ENCODE measurements at regions not wholly inside any gene's neighbourhood (a gene's known extent, or its start where the extent isn't known, plus 50 kb on each side); places are given as distances from the start of the nearest gene placed in this dataset.
"Not testable (repeated sequence)": the region's sequence is repeated elsewhere in the genome, so short reads cannot be mapped to it uniquely, and the experiment has no call there.

DNA sequence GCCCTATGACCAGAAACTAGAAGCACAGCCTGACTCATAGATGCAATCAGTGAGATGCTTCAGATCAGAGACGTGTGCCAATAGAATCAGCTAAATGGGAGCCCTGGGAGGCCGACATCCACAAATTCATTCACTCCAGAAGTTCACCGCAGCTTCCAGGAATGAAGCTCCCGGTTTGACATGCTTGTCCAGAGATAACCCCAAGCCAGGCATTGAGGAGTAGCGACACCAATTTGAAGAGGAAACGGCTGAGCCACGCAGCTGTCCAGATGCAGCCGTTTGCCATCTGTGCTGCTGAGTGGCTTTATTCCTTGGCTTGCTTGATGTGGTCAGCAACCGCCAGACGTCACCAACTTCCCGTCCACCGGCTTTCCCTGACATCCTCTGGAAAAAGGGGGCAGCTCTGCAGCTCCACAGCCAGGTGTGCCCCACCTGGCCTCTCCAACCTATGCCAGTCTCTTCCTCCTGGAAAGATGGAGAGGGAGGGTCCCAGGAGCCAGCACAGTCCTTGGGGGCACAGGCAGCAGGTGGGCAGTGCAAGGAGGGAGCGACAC is 123.9 kb upstream of the OPCML start:
- no peak for DNase-seq
- no peaks in the 10 kb centered on the region for H3K36me3 Mint-ChIP-seq
- H3K27ac Mint-ChIP-seq: no peak overlapping the region
- H3K9me3 Mint-ChIP-seq: no peaks in the 10 kb centered on the region
- H3K4me3 Mint-ChIP-seq: no peak overlapping the region
- no peaks in the 10 kb centered on the region for H3K27me3 Mint-ChIP-seq
- H3K4me1 Mint-ChIP-seq: no peaks in the 10 kb centered on the region

- Mint-ChIP-seq H3K4me3 (no peak overlapping the region), H3K4me1 (no peaks in the 10 kb centered on the region), H3K9me3 (no peaks in the 10 kb centered on the region), H3K27me3 (no peaks in the 10 kb centered on the region), H3K27ac (no peak overlapping the region), H3K36me3 (no peaks in the 10 kb centered on the region)
- no peak for DNase-seq
Measured at GRCh38 chr11:133654630-133655212, 122.4 kb upstream of the OPCML start.

- Mint-ChIP-seq H3K4me1 (no peaks in the 10 kb centered on the region), H3K4me3 (no peak overlapping the region), H3K36me3 (no peaks in the 10 kb centered on the region), H3K9me3 (no peaks in the 10 kb centered on the region), H3K27ac (no peak overlapping the region), H3K27me3 (no peaks in the 10 kb centered on the region)
- no peak for DNase-seq
Measured at GRCh38 chr11:133653336-133653735, 121.0 kb upstream of the OPCML start.

- Mint-ChIP-seq H3K36me3 (no peaks in the 10 kb centered on the region), H3K4me3 (no peak overlapping the region), H3K27ac (no peak overlapping the region), H3K9me3 (no peaks in the 10 kb centered on the region), H3K4me1 (no peaks in the 10 kb centered on the region), H3K27me3 (no peaks in the 10 kb centered on the region)
- DNase-seq: no peak
Measured at GRCh38 chr11:133650082-133650481, 117.8 kb upstream of the OPCML start.

DNA sequence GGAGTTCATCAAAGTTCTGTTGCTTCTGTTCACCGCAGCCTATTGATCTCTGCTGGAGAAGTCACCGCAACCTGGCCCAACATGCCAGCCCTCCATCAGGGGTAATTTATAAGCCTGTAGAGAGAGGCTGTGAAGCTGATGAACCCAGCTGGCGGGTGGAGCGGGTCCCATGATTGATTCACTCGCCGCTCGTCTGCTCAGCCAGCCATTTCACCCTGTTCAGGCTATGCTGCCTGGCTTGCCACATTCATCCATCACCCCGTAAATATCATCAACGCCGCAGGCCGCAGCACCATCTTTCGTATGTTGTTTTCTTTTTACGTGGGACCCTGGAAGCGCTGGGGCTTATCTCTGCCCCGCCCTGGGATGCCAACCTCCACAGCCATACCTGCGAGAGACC is 116.7 kb upstream of the OPCML start:
- Mint-ChIP-seq H3K27ac (no peak overlapping the region), H3K4me3 (no peak overlapping the region), H3K4me1 (no peaks in the 10 kb centered on the region), H3K27me3 (no peaks in the 10 kb centered on the region), H3K36me3 (no peaks in the 10 kb centered on the region), H3K9me3 (no peaks in the 10 kb centered on the region)
- no peak for DNase-seq

DNA sequence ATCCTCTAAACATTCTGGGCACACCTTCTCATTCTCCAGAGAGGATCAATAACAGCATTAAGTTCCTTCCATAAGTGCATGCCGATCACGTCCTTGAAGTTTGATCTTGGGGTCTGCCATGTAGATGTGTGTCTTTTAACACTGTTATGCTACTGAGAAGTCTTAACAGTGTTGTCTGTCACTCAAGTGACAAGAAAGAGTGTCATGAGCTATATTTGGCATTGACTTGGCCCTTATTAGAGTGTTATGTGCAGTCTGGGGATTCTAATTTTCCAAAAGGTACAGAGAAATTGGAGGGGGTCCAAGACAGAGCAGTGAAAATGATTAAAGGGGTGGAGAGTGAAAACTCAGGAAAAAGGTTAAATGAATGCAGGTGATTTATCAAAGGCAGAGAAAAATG is 107.1 kb upstream of the OPCML start:
- Mint-ChIP-seq H3K4me1 (no peaks in the 10 kb centered on the region), H3K4me3 (no peak overlapping the region)

DNA sequence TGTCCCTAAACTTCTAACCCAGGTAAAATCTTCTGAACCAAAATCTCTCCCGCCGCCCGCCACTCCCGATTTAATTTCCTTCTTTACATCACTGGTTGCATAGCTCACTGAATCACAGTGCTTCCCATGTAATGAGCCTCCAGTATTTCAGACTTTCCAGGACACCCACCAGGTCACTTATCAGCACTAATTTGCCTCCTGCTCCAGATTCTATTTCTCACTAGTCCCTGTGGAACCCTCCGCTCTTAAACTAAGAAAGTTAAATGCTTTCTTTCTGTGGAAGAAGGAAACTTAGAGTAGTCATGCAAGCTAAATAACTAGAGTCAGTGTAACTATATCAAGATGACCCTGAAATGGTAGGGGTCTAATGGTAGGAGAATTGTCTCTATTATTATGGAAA is 106.6 kb upstream of the OPCML start:
- no peaks in the 10 kb centered on the region for H3K36me3 Mint-ChIP-seq
- no peak overlapping the region for H3K27ac Mint-ChIP-seq
- DNase-seq: no peak
- peaks cover 1% of the 10 kb centered on the region for H3K9me3 Mint-ChIP-seq
- H3K4me1 Mint-ChIP-seq: no peaks in the 10 kb centered on the region
- H3K4me3 Mint-ChIP-seq: no peak overlapping the region
- H3K27me3 Mint-ChIP-seq: peaks cover 26% of the 10 kb centered on the region

More for the DNA sequence above, 107.1 kb upstream of the OPCML start:
- Mint-ChIP-seq H3K9me3 (peaks cover 1% of the 10 kb centered on the region), H3K27me3 (peaks cover 26% of the 10 kb centered on the region), H3K36me3 (no peaks in the 10 kb centered on the region), H3K27ac (no peak overlapping the region)
- DNase-seq: no peak

DNA sequence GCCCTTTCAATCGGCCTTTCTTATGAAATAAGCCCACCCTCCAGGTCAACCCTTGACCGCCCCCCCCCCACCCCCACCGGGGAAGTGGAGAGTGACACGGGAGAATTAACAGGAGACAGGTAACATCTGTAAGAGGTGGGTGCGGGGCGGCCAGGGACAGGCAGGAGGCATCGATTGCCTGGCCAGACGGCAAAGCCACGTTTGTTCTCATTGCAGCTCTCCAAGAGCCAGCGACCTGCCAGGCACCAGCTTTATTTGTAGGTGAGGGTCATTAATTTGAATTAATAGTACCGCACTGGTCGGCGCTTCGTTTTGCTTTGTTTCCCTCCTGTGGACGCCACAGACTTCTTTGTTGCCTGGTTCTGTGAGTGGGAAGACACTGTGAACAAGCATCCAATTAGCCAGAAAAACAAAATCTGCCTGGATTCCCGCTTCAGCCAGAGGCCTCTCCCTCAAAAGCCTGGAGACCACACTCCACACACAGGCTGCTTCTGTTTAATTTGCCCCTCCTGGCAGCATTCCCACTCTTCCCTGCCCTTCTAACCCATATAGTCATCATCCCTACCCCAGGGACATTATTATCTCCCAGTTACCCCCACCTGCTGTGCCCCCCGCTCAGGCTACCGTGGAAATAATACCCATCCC is 104.5 kb upstream of the OPCML start:
- Mint-ChIP-seq H3K27ac (no peak overlapping the region), H3K36me3 (no peaks in the 10 kb centered on the region), H3K4me3 (no peak overlapping the region), H3K27me3 (peaks cover 21% of the 10 kb centered on the region), H3K4me1 (no peaks in the 10 kb centered on the region), H3K9me3 (peaks cover 1% of the 10 kb centered on the region)
- no peak for DNase-seq

- Mint-ChIP-seq H3K27me3 (peaks cover 18% of the 10 kb centered on the region), H3K27ac (no peak overlapping the region), H3K9me3 (no peaks in the 10 kb centered on the region), H3K4me1 (no peaks in the 10 kb centered on the region), H3K36me3 (no peaks in the 10 kb centered on the region), H3K4me3 (no peak overlapping the region)
- no peak for DNase-seq
Measured at GRCh38 chr11:133635244-133635739, 103.0 kb upstream of the OPCML start.

DNA sequence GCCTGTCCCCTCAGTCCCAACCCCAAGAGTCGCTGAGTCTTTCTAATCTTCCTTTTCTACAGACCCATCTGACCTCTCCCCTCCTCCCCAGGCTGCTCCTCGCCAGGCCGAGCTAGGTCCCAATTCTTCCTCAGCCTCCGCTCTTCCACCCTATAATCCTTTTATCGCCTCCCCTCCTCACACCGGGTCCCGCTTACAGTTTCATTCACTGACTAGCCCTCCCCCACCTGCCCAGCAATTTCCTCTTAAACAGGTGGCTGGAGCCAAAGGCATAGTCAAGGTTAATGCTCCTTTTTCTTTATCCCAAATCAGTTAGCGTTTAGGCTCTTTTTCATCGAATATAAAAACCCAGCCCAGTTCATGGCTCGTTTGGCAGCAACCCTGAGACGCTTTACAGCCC is 96.1 kb upstream of the OPCML start:
- H3K4me1 Mint-ChIP-seq, DNase-seq, H3K27ac Mint-ChIP-seq, H3K27me3 Mint-ChIP-seq, H3K9me3 Mint-ChIP-seq, H3K4me3 Mint-ChIP-seq, H3K36me3 Mint-ChIP-seq: not testable (repeated sequence)

GRCh38 chr11:133621611-133622010 is 89.3 kb upstream of the OPCML start:
- no peaks in the 10 kb centered on the region for H3K4me1 Mint-ChIP-seq
- no peaks in the 10 kb centered on the region for H3K36me3 Mint-ChIP-seq
- peaks cover 8% of the 10 kb centered on the region for H3K9me3 Mint-ChIP-seq
- no peak for DNase-seq
- H3K27ac Mint-ChIP-seq: no peak overlapping the region
- no peaks in the 10 kb centered on the region for H3K27me3 Mint-ChIP-seq
- H3K4me3 Mint-ChIP-seq: no peak overlapping the region

- no peak for DNase-seq
- Mint-ChIP-seq H3K4me1 (no peaks in the 10 kb centered on the region), H3K27me3 (no peaks in the 10 kb centered on the region), H3K4me3 (no peak overlapping the region), H3K9me3 (peaks cover 10% of the 10 kb centered on the region), H3K36me3 (no peaks in the 10 kb centered on the region), H3K27ac (no peak overlapping the region)
Measured at GRCh38 chr11:133619973-133620372, 87.7 kb upstream of the OPCML start.

- no peaks in the 10 kb centered on the region for H3K36me3 Mint-ChIP-seq
- H3K4me3 Mint-ChIP-seq: no peak overlapping the region
- H3K9me3 Mint-ChIP-seq: peaks cover 10% of the 10 kb centered on the region
- no peak for DNase-seq
- no peaks in the 10 kb centered on the region for H3K27me3 Mint-ChIP-seq
- H3K4me1 Mint-ChIP-seq: no peaks in the 10 kb centered on the region
- no peak overlapping the region for H3K27ac Mint-ChIP-seq
Measured at GRCh38 chr11:133619397-133619796, 87.1 kb upstream of the OPCML start.

- Mint-ChIP-seq H3K9me3 (peaks cover 13% of the 10 kb centered on the region), H3K4me1 (no peaks in the 10 kb centered on the region), H3K27me3 (no peaks in the 10 kb centered on the region), H3K36me3 (no peaks in the 10 kb centered on the region), H3K27ac (no peak overlapping the region), H3K4me3 (no peak overlapping the region)
- no peak for DNase-seq
Measured at GRCh38 chr11:133618544-133618943, 86.2 kb upstream of the OPCML start.

GRCh38 chr11:133608496-133608895 is 76.2 kb upstream of the OPCML start:
- Mint-ChIP-seq H3K9me3 (peaks cover 8% of the 10 kb centered on the region), H3K4me1 (no peaks in the 10 kb centered on the region), H3K27me3 (no peaks in the 10 kb centered on the region), H3K36me3 (no peaks in the 10 kb centered on the region), H3K27ac (no peak overlapping the region), H3K4me3 (no peak overlapping the region)
- DNase-seq: no peak

GRCh38 chr11:133606124-133606523 is 73.8 kb upstream of the OPCML start:
- DNase-seq: no peak
- no peak overlapping the region for H3K4me3 Mint-ChIP-seq

More at GRCh38 chr11:133606124-133606523, 73.8 kb upstream of the OPCML start:
- H3K27ac Mint-ChIP-seq: no peak overlapping the region
- no peaks in the 10 kb centered on the region for H3K4me1 Mint-ChIP-seq
- H3K9me3 Mint-ChIP-seq: peaks cover 8% of the 10 kb centered on the region
- H3K27me3 Mint-ChIP-seq: no peaks in the 10 kb centered on the region
- no peaks in the 10 kb centered on the region for H3K36me3 Mint-ChIP-seq

All from activated naive CD8-positive, alpha-beta T cell treated with anti-CD3 and anti-CD28 coated beads for 36 hours (primary cell).